ENCODE measurements at regions not wholly inside any gene's neighbourhood (a gene's known extent, or its start where the extent isn't known, plus 50 kb on each side); places are given as distances from the start of the nearest gene placed in this dataset.
"Not testable (repeated sequence)": the region's sequence is repeated elsewhere in the genome, so short reads cannot be mapped to it uniquely, and the experiment has no call there.

- TF ChIP-seq, protein P1, sequence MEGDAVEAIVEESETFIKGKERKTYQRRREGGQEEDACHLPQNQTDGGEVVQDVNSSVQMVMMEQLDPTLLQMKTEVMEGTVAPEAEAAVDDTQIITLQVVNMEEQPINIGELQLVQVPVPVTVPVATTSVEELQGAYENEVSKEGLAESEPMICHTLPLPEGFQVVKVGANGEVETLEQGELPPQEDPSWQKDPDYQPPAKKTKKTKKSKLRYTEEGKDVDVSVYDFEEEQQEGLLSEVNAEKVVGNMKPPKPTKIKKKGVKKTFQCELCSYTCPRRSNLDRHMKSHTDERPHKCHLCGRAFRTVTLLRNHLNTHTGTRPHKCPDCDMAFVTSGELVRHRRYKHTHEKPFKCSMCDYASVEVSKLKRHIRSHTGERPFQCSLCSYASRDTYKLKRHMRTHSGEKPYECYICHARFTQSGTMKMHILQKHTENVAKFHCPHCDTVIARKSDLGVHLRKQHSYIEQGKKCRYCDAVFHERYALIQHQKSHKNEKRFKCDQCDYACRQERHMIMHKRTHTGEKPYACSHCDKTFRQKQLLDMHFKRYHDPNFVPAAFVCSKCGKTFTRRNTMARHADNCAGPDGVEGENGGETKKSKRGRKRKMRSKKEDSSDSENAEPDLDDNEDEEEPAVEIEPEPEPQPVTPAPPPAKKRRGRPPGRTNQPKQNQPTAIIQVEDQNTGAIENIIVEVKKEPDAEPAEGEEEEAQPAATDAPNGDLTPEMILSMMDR (conservative IDR thresholded peaks at IDR 0.05; ENCODE audit: low read depth in 2 of 2) = not testable (repeated sequence)
- TF ChIP-seq JUNB (IDR thresholded peaks at IDR 0.05; ENCODE audit: unreplicated experiment); EZH2 (IDR thresholded peaks at IDR 0.05; ENCODE audit: low read depth, unreplicated experiment); EZH2phosphoT487 (IDR thresholded peaks at IDR 0.05; ENCODE audit: unreplicated experiment); POLR2AphosphoS5 (IDR thresholded peaks at IDR 0.05; ENCODE audit: low read depth); STAT1 (IDR thresholded peaks at IDR 0.05; ENCODE audit: unreplicated experiment); CREB1 (CRISPR knock-in tag; IDR thresholded peaks at IDR 0.05; ENCODE audit: low read depth); ZNF114 (CRISPR knock-in tag; IDR thresholded peaks at IDR 0.05); ZNF462 (CRISPR knock-in tag; IDR thresholded peaks at IDR 0.05); ZNF331 (CRISPR knock-in tag; IDR thresholded peaks at IDR 0.05; ENCODE audit: low read depth): not testable (repeated sequence)
- TF ChIP-seq, protein P2, sequence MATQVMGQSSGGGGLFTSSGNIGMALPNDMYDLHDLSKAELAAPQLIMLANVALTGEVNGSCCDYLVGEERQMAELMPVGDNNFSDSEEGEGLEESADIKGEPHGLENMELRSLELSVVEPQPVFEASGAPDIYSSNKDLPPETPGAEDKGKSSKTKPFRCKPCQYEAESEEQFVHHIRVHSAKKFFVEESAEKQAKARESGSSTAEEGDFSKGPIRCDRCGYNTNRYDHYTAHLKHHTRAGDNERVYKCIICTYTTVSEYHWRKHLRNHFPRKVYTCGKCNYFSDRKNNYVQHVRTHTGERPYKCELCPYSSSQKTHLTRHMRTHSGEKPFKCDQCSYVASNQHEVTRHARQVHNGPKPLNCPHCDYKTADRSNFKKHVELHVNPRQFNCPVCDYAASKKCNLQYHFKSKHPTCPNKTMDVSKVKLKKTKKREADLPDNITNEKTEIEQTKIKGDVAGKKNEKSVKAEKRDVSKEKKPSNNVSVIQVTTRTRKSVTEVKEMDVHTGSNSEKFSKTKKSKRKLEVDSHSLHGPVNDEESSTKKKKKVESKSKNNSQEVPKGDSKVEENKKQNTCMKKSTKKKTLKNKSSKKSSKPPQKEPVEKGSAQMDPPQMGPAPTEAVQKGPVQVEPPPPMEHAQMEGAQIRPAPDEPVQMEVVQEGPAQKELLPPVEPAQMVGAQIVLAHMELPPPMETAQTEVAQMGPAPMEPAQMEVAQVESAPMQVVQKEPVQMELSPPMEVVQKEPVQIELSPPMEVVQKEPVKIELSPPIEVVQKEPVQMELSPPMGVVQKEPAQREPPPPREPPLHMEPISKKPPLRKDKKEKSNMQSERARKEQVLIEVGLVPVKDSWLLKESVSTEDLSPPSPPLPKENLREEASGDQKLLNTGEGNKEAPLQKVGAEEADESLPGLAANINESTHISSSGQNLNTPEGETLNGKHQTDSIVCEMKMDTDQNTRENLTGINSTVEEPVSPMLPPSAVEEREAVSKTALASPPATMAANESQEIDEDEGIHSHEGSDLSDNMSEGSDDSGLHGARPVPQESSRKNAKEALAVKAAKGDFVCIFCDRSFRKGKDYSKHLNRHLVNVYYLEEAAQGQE (IDR thresholded peaks at IDR 0.05; ENCODE audit: unreplicated experiment) = not testable (repeated sequence)
Observed at GRCh38 chr21:10388625-10389024, 132.8 kb upstream of the TPTE start.
